Right ventricle myocardium inferior (tissue), 1 donor: ENCODE measurements at regions not wholly inside any gene's neighbourhood (a gene's known extent, or its start where the extent isn't known, plus 50 kb on each side); places are given as distances from the start of the nearest gene placed in this dataset.

Experiments used
- ATAC-seq: fragments of 200-7000 bp; cut with Tn5 transposase; one replicate; pipeline ENCODE4 v1.9.1; 2020; ENCODE audit warnings: mild to moderate bottlenecking, moderate library complexity
- DNase-seq: peaks from one replicate; pipeline ENCODE4 v3.0.0; 2021; ENCODE audit errors: missing footprints
- intact Hi-C: fragments of 100-400 bp; cut with DNase I; formaldehyde crosslinking; loops from one replicate; pipeline ENCODE4 v1.11.0; 2022
- donor health status: DM: no; HTN: yes; CAD: no; lungs with severe emphysema.

DNA sequence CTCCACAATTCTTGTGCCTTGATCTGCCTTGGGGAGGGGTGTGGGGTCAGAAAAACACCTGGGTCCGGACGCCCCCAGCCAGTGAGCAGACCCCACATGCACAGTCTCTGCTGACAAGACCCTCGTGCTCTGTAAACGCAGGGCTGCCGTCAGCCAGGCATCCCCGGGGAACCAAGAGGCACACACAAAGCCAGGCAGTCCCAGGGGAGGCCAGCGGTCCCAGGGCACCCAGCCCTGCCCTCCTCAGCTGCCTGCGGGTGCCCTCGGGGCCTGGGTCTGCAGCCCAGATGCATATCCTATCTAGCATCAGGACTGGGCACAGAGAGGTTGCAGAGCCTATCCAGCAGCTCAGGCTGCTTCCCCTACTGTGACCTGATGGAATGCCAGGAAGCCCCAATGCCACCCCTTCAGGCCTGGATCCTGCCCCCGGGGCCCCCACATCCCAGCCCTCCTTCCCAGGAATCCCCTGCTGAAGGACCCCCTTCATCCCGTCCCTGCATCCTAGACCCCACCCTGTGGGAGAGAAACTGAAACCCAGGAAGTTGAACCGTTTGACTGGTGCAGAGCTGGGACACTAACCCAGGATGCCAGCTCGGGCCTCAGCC is 92.4 kb downstream of the MICALL2 start:
- no peak for ATAC-seq
- intact Hi-C loops = no loop called here
- DNase-seq = peak; percentile 28

DNA sequence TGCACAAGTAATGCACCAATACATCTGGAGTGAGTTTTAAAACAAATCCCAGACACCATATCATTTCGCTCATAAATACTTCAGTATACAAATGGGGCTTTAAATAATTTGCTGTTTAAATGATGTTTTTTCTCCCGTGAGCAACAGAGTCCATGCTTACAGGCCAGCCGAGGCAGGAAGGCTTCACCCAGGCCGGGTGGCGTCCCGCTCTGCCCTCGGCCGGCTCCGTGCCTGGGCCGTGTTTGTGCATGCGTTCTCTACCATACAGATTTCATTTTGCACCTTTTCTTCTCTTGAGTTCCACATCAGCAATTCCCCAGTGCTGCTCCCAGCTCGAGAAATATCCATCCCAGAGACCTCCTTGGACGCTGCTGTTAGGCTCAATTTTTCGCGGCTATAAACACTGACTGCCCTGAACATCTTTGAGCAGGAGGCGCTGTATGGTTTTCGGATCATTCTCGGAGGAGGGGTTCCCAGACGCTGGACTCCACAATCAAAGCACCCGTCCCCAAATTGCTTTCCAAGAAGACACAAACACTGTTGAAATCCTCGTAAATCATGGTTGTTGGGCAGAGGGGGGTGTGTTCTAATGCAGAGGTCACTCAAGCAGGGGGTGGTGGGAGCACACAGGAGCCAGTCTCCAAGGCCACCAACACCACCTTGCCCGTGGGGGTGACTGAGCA is 91.6 kb downstream of the MICALL2 start:
- peak; percentile 18 for DNase-seq
- intact Hi-C loops = no loop called here
- ATAC-seq = no peak

DNA sequence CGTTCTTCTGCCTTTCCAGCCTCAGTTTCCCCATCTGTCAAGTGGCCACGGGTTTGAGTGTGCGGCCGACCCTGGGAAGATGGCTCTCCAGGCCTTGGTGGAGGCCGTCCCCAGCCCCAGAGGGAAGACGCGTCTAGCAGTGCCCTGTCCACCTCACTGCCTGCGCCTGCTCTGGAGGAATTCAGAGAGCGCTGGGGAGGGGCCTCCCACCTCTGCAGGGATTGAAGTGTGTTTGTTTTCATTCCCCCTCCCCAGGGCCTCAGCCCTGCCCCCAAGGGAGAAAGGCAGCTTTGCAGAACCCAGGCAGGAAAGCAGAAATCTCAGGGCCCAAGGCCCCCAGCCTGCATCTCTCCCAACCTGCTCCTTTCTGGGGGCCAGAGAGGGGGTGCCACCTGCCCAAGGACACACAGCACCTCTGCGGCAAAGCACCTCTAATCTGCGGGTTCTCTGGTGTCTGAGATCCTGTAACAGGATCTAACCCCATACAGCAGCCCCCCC is 91.0 kb downstream of the MICALL2 start:
- ATAC-seq (no peak), DNase-seq (peak; percentile 34)

DNA sequence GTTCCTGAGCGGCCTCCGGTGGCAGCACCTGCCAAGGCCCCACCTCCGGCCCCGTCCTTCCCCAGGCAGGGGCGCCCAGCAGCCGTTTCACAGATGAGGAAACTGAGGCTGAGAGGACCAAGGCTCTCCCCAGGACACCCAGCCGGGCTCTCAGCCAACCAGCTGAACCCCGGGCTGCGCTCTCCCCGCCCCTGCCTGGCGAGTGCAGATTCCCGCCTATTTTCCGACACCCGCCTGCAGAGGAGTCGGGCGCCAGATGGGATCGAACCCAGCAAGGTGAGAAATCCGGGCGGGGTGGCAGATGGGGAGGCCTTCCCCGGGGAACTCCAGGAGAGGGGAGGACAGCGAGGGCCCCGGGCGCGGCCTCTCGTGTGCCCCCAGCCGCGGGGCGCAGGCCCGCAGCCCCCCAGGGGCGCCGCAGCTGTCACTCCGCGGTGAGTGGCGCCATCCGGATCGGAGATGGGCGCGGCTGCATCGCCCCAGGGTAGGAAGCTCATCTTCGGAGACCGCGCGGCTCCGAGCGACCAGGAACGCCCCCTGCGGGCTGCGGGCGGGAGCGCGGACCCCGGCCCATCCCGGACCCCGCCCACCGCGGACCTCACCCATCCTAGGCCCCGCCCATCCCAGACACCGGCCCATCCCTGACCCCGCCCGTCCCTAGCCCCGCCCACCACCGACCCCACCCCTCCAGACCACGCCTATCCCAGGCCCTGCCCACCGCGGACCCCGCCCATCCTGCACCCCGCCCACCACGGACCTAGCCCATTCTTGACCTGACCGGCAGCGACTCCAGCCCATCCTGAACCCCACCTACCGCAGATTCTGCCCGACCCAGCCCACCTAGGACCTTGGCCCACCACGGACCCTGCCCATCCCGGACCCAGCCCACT is 90.3 kb downstream of the MICALL2 start:
- peak; percentile 34 for DNase-seq

More for the DNA sequence above, 91.0 kb downstream of the MICALL2 start:
- intact Hi-C loops = no loop called here

DNA sequence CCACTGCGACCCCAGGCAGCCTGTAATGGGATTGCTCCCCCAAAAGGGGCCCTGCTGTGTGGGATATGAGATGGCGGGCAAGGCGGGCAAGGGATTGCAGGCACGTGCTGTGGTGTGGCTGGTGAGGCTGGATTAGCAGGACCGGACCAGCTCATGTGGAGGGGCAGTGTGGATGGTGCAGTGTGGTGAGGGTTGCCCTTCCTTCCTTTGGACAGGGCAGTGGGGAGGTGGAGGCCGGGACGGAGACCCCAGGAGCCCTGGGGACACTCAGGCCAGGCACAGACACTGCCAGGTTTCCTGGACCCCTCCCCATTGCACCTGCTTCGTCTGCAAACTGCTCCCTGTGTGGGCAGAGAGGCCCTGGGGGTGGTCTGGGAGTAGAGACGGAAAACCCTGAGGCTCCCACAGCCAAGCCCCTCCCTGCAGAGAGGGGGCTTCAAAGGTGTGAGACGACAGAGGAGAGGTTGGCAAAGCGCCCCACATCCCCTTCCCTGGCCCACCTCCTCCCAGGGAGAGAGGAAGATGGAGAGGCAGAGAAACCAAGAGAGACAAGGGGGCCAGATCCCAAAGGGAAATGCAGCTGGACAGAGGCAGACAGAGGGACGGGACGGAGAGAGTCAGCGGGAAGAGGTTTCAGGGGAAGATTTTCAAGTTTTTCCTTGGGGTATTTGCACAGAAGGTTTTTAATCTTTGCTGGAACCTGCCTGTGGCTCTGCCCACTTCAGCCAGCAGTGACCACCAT is 89.2 kb downstream of the MICALL2 start:
- intact Hi-C loops = no loop called here
- ATAC-seq = no peak
- DNase-seq = peak; percentile 26

More for the DNA sequence above, 90.3 kb downstream of the MICALL2 start:
- no peak for ATAC-seq
- intact Hi-C loops = no loop called here

DNA sequence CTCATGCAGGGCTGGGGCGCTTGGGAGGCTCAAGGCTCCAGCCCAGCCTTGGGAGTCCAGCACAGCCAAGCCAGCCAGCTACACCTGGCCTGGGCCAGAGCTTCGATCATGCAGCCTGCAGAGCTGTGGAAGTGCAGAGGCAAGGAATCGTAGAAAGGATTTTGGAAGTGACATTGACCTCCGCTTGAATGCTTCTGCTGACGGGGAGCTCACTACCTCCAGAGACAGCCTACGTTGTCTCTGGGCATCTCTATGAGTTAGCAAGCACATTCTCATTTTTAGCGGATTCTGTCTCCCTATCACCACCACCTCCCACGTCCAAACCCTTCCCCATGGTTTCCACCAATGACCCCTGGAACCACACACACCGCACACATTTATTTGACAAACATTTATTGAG is 88.5 kb downstream of the MICALL2 start:
- ATAC-seq = no peak
- peak; percentile 7 for DNase-seq
- intact Hi-C loops = no loop called here

DNA sequence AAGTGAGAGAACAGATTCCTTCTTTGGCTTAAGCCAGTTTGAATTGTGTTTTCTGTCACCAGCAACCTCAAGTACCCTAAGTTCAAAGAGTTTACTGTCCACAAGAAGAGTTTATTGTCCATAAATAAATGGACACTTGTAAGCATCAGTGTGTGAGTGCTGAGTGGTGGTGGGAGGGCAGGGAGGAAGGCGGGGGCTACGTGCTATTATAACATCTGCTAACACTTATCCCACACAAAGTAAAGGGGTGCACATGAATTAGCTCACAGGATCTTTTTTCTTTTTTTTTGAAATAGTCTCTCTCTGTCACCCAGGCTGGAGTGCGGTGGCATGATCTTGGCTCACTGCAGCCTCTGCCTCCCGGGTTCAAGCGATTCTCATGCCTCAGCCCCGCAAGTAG is 87.2 kb downstream of the MICALL2 start:
- intact Hi-C loops = no loop called here
- no peak for ATAC-seq
- no peak for DNase-seq

DNA sequence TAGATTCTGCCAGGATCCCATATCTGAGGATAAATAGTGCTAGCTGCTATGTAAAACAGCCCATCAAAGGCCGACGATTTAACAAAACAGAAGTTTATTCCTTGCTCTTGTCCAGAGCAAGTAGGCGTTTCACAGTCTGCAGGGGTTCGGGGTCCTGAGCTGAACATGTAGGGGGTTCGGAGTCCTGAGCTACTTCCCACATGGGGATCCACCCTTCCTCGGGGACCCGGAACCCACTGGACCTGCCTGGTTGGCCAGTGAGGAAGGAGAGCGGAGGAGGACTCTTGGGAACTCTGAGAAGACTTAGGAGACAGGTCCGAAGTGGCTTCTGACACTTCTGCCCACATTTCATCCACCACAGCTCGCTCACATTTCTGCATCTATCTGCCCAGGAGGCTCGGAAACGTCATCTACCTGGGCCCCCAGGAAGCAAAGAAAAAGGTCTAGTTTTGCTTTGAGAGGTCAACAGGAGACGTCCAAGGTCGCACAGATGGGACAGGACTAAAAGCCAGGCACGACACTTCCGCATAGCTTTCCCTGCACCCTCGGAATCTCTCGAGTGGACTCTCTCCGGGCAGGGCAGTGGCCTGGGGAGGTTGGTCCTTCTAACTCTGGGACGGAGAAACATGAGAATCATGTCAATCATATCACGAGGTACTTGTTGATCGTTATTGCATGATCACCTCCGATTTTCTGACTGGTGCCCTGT is 86.4 kb downstream of the MICALL2 start:
- DNase-seq (peak; percentile 66), ATAC-seq (no peak)
- intact Hi-C loops = no loop called here

DNA sequence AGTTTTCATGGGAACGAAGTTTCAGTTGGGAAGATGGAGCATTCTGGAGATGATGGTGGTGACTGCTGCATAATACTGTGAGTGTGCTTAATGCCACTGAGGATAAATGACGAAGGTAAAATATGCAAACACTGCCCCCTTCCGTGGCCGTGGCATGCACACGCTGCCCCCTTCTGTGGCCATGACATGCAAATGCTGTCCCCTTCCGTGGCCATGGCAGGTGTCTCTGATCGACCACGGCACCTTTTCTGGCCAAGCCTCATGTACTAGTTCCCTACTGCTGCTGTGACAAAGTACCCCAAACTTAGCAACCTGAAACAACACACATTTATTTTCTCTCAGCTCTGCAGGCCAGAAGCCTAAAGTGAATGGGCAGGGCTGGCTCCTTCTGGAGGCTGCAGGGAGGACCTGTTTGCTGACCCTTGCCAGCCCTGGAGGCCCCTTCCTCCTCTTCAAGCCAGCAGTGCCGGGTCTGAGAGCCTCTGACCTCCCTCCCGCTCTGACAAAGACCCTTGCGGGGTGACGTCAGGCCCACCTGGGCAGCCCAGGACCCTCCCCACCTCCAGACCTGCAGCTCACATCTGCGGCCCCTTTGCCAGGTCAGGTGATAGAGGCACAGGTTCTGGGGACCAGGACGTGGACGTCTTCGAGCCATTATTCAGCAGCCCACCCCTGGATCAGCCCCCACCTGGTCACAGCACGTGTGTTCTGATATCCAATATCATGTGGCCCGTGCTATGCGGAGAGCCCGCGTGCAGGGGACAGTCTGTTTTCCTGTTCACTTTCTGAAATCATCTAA is 82.0 kb downstream of the MICALL2 start:
- intact Hi-C loops = no loop called here
- DNase-seq = peak; percentile 40
- no peak for ATAC-seq

DNA sequence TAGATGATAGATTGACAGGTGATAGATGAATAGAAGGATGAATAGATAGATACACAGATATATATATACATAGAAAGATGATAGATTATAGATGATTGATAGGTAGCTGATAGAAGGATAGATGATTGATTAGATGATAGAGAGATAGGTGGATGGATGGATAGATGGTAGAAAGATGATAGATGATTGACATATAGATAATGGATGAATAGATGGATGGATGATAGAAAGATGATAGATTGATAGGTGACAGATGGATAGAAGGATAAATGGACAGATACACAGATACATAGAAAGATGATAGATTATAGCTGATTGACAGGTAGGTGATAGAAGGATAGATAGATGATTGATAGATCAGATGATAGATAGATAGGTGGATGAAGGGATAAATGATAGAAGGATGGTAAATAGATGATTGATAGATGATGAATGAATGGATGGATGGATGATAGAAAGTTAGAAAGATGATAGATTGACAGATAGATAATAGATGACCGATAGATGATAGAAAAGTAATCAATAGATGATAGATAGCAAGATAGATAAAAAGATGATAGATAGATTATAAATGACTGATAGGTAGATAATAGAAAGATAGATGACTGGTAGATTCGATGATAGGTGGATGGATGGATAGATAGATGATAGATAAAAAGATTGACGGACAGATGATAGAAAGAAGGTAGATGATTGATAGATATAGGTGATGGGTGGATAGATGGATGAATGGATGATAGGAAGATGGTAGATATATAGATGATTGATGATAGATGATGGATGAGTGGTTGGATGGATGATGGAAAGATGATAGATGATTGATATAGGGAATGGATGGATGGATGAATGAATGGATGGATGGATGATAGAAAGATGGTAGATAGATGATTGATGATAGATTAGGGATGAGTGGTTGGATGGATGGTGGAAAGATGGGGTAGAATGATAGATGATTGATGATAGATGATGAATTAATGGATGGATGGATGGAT is 80.4 kb downstream of the MICALL2 start:
- ATAC-seq (no peak), DNase-seq (no peak)
- intact Hi-C loops = no loop called here

DNA sequence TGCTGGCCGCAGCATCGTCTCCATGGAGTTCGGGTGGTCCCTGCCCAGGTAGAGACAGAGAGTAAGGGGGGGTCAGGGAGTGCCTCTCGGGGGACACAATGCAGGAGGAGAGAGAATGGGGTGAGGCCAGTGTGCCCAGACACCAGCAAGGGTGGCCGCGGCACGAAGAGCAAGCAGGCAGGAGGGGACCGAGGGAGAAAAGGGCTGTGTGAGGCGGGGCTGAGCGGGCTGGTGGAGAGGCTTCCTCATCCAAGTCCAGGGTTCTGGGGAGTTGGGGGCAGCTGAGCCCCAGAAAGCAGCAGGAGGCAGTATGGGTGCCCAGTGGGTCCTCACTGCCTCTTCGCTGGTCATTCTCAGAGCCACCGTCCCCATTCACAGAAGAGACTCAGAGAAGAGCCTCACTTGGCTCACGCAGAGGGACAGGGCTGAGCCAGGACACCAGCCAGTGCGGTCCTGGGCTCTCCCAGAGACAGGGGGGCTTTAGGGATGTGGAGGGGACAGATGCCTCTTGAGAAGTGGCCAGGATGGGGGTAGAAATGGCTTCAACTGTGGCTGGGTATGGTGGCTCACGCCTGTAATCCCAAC is 78.9 kb downstream of the MICALL2 start:
- intact Hi-C loops = no loop called here
- no peak for ATAC-seq
- DNase-seq = peak; percentile 6

DNA sequence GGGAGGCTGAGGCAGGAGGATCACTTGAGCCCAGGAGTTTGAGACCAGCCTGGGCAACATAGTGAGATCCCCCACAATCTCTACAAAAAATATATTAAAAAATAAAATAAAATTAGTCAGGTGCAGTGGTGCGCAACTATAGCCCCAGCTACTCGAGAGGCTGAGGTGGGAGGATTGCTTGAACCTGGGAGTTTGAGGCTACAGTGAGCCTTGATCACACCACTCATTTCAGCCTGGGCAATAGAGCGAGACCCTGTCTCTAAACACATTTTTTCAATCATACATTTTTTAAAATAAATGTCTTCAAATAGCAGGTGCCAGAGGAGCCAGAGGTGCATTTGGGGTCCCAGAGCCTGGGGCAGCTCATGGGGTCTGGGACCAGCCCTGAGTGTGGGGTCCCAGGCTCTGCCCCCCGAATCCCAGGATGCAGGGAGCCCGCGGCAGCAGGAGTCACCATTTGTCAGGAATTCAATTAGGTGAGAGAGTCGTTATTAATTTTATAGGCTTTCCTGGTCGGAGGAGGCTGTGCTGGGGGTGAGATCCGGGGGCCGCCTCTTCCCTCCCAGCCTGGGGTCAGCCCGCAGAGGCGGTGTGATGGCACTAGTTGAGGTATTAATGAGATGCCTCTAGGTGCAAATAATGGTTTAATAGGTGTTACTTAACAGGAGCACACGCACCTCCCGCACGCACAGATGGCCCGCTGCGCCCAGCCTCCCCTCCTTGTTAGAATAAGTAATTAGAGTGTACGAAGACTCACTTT is 78.3 kb downstream of the MICALL2 start:
- ATAC-seq = no peak
- intact Hi-C loops = no loop called here
- DNase-seq = peak; percentile 56

DNA sequence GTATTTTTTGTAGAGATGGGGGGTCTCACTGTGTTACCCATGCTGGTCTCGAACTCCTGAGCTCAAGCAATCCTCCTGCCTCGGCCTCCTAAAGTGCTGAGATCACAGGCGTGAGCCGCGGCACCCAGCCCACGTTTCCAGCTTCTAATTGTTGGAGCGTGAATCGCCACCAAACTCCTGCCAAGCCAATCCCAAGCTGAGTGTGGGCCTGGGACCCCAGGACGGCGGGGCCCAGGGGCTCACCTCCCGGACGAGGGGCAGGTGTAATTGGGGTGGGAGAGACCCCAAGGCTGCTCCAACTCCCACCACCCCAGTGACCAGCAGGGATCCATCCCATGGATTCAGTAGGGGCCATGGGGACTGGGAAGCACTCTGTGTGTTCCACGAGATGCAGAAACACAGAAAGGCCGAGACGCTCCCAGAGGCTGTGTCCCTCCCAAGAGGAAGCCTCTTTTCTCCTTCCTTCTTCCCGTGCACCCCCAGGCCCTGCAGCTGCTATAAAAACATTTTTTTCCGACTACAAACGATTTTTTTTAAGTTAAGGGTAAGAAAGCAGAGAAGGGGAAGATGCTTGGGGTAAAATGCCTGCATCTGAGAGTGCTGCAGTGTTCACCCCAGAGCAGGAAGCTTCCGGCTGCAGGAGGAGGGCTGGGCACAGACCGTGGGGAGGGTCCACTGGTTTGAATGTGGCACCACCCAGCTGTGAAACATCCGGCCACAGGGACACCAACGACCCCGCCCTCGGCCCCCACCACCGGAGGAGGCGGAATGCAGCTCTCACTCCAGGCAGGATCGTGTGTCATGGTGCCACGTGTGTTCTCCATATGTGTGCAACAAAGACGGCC is 76.5 kb downstream of the MICALL2 start:
- ATAC-seq (no peak), DNase-seq (no peak)
- intact Hi-C loops = no loop called here

DNA sequence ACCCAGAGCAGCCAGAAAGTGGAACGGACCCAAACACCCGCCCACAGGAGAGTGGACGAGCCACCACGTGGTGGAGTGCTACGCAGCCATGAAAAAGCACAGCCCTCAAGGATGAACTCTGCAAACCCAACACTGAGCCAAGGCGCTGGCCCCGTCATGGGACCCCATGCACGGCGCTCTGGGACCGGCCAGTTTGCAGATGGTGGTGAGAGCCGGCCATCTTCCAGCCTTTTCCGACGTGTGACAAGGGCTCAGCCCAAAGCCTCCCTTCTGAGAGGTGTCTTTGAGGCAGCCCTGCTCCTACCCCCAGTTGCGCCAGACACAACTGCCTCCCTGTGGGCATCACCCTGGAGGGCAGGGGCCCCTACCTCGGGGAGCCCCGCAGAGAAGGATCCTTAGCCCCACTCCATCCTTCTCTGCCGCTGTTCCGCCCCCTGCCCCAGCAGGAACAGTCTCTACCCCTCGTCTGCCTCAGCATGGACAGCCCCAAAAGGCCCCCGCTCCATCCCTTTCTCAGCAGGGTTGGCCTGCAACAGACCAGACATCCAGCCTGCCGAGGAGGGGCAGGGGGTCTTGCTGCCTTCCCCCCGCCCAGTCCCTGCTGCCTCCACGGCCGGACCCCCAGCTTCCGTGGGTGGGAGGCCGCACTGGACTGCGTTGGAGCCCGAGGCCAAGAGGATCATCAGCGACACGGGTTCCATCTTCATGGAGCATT is 75.7 kb downstream of the MICALL2 start:
- no peak for ATAC-seq

More for the DNA sequence above, 75.7 kb downstream of the MICALL2 start:
- intact Hi-C loops = no loop called here
- peak; percentile 55 for DNase-seq
